Activated CD8-positive, alpha-beta memory T cell treated with anti-CD3 and anti-CD28 coated beads for 24 hours (primary cell): ENCODE measurements at regions not wholly inside any gene's neighbourhood (a gene's known extent, or its start where the extent isn't known, plus 50 kb on each side); places are given as distances from the start of the nearest gene placed in this dataset.
"Not testable (repeated sequence)": the region's sequence is repeated elsewhere in the genome, so short reads cannot be mapped to it uniquely, and the experiment has no call there.

Source experiments
- DNase-seq: peaks from one replicate; pipeline ENCODE4 v3.0.0-alpha.2; 2020

DNA sequence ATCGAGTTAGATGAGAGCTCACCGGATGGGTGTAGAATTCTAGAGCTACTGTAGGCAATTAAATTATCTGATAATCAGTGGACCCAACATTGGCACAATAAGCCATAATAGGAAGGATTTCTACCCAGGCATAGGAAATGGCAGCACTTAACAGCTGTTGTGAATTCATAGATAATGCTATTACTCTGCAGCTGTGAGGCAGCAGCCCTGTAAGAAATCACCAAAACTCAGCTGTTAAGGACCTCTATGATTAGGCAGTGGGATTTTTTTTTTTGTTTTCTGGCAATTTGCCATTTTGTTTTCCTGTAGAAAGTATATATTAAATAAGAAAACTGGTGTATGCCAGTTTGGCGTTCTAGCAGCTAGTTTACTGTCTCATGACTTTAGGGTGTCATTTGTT, 609.1 kb upstream of the SLC35B3 start:
- DNase-seq: no peak

- no peak for DNase-seq
These were observed 605.4 kb upstream of the SLC35B3 start for GRCh38 chr6:9040718-9041117.

DNA sequence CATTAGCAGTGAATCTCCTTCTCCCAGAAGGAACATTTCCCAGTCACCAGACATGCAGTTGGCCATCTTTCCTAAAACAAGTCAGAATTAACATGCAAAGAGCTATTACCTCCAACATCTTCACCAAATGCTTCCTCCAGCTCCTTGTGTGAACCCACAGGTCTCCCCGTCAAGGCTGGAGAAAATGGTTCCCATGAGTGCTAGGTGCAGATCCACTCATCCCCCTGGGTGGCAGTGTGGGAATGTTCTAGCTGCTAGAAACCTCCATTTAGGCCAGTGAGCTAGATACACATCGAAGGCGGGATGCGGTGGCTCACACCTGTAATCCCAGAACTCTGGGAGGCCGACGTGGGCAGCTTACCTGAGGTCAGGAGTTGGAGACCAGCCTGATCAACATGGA, 603.9 kb upstream of the SLC35B3 start:
- DNase-seq: no peak

- DNase-seq: no peak
These were observed 592.7 kb upstream of the SLC35B3 start for GRCh38 chr6:9028086-9028485.

GRCh38 chr6:9025796-9026394, 590.5 kb upstream of the SLC35B3 start:
- no peak for DNase-seq

DNA sequence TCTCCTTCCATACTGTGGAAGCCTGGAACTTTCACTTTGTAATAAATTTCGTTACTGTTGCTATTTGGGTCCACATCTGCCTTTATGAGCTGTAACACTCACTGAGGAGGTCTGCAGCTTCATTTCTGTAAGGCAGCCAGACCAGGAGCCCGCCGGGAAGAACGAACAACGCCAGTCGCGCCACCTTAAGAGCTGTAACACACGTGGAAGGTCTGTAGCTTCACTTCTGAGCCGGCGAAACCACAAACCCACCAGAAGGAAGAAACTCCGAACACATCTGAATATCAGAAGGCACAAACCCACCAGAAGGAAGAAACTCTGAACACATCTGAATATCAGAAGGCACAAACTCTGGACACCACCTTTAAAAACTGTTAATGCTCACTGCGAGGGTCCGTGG, 589.9 kb upstream of the SLC35B3 start:
- no peak for DNase-seq

DNA sequence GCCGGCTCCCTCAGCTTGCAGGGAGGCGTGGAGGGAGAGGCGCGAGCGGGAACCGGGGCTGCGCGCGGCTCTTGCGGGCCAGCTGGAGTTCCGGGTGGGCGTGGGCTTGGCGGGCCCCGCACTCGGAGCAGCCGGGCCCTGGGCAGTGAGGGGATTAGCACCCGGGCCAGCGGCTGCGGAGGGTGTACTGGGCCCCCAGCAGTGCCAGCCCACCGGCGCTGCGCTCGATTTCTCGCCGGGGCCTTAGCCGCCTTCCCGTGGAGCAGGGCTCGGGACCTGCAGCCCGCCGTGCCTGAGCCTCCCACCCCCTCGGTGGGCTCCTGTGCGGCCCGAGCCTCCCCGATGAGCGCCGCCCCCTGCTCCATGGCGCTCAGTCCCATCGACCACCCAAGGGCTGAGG, 588.9 kb upstream of the SLC35B3 start:
- DNase-seq: not testable (repeated sequence)

- DNase-seq: no peak
These were observed 584.7 kb upstream of the SLC35B3 start for GRCh38 chr6:9020001-9020400.

- DNase-seq: no peak
These were observed 574.6 kb upstream of the SLC35B3 start for GRCh38 chr6:9009931-9010330.

GRCh38 chr6:9007027-9007426, 571.7 kb upstream of the SLC35B3 start:
- DNase-seq: no peak

DNA sequence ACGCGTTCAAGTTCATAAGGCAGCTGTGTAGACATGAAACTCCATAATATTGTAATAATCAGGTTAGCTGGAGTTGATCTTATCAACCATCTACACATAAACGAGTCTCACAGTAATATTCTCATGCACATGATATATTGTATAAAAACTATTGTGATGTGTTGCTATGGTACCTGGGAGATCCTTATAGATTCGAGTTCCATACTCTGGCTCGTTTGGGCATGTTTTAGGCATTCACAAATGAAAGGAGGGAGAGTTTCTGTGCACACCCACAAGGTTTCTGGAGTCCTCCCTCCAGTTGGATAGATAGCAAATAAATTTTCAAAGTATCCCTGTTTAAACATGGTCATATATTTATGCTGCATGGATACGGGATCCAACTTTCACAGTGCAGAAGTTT, 567.5 kb upstream of the SLC35B3 start:
- no peak for DNase-seq

GRCh38 chr6:8995156-8995555, 559.8 kb upstream of the SLC35B3 start:
- DNase-seq: no peak

DNA sequence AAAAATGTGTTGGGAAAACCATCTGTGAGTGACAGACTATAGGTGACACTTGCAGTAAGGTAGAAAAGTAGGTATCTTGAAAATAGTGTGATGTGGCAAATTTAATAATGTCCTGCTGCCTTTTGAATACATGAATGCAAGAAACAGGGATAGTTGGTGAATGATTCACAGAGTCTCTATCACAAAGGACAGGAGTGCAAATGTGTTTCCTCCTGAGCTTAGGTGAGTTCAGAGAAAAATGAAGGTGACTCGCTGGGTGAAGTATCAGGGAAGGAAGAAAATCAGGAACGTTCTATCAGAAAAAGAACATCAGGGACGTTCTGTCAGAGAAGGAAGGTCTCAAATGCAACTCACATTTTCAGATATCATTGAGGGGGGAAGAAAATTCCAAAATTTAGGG, 557.8 kb upstream of the SLC35B3 start:
- no peak for DNase-seq

DNA sequence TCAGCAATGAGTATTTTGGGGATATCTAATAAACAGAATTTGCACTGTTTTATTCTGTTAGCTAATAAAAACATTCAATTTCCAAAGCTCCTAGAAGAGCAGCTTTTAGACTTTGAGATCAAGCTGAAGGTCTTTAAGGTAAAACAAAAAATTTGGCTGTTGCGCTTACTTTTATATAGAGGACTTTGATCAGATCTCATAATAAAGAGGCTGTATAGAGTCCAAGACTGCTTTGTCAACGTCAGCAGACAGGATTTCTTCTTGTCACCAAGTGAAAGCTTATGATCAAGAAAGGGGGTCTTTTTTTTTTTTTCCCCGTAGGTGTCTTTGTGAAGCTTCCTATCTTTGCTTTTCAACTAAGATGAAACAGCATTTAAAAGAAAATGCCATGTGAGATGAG, 556.5 kb upstream of the SLC35B3 start:
- no peak for DNase-seq

GRCh38 chr6:8990075-8990474, 554.7 kb upstream of the SLC35B3 start:
- no peak for DNase-seq

GRCh38 chr6:8983202-8983688, 547.9 kb upstream of the SLC35B3 start:
- peak; percentile 75 for DNase-seq

GRCh38 chr6:8982668-8983067, 547.3 kb upstream of the SLC35B3 start:
- no peak for DNase-seq

DNA sequence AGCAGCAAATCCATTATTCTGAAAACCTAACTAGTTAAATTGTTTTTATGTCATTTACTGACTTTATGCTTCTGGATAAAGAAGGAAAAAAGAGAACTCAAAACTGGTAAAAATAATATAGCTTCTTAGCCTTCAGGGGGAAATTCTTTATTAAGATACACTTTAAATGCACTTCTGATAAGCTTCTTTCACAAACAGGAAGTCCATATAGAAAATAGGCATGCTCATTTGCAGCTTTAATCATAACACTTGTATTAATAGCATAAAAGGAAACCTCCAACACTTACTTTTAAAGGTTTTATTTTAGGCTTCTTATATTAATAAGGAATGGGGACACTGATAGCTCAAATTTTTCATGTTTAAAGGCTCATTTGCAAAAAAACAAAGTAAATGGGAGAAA, 538.0 kb upstream of the SLC35B3 start:
- no peak for DNase-seq

DNA sequence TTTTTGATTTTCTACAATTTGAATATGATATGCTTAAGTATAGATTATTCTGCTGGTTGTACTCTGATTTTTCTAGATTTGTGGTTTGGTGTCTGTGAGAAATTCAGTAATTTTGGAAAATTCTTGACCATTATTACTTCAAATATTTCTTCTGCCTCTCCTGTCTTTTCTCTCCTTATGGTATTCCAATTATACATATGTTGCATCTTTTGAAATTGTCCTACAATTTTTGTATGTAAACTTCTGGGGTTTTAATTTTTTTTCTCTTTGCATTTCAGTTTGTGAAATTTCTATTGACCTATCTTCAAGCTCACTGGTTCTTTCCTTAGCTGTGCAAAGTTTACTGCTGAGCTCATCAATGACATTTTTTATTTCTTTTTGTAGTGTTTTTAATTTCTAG, 534.4 kb upstream of the SLC35B3 start:
- DNase-seq: no peak

GRCh38 chr6:8958894-8959511, 523.7 kb upstream of the SLC35B3 start:
- no peak for DNase-seq

GRCh38 chr6:8953310-8953709, 518.0 kb upstream of the SLC35B3 start:
- DNase-seq: no peak

- DNase-seq: no peak
These were observed 513.4 kb upstream of the SLC35B3 start for GRCh38 chr6:8948733-8949132.

GRCh38 chr6:8947900-8948299, 512.6 kb upstream of the SLC35B3 start:
- no peak for DNase-seq

- DNase-seq: no peak
These were observed 509.2 kb upstream of the SLC35B3 start for GRCh38 chr6:8944548-8944947.

GRCh38 chr6:8943073-8943472, 507.7 kb upstream of the SLC35B3 start:
- DNase-seq: no peak
